HG03520 (cell line): ENCODE measurements at regions not wholly inside any gene's neighbourhood (a gene's known extent, or its start where the extent isn't known, plus 50 kb on each side); places are given as distances from the start of the nearest gene placed in this dataset.

Experiments used
- ATAC-seq: cut with Tn5 transposase; IDR thresholded peaks from one replicate; pipeline ENCODE4 v1.9.1; 2021; ENCODE audit warnings: mild to moderate bottlenecking, moderate library complexity; ENCODE audit not compliant: unreplicated experiment

GRCh38 chr13:74219566-74219965 is 85.4 kb upstream of the KLF12 start:
- no peak for ATAC-seq

DNA sequence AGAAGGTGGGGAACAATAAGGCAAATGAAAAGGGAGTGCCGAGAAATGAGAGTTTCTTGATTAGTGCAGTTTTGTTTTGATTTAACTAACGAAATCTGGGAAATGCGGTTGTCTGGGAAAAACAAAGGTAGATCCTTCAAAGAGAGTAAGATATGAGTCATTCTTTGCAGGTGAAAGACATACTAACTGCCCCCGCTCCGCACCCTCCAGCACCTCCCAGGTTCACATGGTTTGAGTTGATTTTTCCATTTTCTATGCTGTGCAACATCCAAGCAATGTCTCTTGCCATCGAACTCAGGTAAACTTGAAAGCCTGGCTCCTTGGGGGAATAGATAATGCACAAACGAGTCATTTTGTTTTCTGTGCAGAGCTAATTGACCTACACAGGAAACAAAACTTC is 84.1 kb upstream of the KLF12 start:
- no peak for ATAC-seq

- ATAC-seq, result no peak
Measured at GRCh38 chr13:74217811-74218210, 83.6 kb upstream of the KLF12 start.

DNA sequence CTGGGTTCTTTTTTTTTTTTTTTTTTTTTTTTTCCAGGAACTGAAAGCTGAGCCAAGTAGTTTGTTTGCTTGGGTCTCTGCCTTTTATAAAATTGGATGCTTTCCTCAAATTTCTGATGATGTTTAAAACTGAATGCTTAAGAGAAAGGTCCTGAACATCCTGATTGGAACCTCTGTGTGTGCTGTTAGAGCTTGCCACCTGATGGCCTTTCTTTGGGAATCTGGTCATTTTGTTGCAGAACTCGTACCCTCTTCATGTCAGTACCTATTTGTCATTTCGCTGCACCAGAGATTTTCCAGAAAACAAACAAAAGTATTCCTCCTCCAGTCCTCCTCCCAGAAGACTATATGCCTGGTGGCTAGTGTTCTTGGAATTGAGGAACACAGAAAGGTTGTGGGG is 81.2 kb upstream of the KLF12 start:
- ATAC-seq, result no peak

GRCh38 chr13:74214321-74214720 is 80.1 kb upstream of the KLF12 start:
- ATAC-seq, result no peak

- no peak for ATAC-seq
Measured at GRCh38 chr13:74210693-74211393, 76.6 kb upstream of the KLF12 start.

- ATAC-seq, result no peak
Measured at GRCh38 chr13:74206855-74207254, 72.7 kb upstream of the KLF12 start.

GRCh38 chr13:74206061-74206561 is 71.9 kb upstream of the KLF12 start:
- no peak for ATAC-seq

DNA sequence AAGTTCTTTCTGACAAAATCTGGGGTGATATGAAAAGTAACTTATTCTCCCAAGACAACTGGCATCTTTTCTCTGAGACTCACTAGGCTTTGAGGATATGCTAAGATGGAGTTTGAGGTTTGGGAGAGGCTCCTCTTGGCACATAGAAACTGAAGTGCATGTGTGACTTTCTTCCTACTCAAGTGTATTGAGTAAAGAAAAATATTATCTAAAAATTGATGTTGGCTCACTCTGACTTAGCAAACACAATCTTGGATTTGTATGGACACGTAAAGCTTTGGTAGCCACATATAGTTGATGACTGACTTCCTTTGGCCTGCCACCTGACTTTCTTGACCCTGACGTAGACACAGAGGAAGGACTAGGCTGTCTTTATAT is 71.1 kb upstream of the KLF12 start:
- ATAC-seq, result no peak

DNA sequence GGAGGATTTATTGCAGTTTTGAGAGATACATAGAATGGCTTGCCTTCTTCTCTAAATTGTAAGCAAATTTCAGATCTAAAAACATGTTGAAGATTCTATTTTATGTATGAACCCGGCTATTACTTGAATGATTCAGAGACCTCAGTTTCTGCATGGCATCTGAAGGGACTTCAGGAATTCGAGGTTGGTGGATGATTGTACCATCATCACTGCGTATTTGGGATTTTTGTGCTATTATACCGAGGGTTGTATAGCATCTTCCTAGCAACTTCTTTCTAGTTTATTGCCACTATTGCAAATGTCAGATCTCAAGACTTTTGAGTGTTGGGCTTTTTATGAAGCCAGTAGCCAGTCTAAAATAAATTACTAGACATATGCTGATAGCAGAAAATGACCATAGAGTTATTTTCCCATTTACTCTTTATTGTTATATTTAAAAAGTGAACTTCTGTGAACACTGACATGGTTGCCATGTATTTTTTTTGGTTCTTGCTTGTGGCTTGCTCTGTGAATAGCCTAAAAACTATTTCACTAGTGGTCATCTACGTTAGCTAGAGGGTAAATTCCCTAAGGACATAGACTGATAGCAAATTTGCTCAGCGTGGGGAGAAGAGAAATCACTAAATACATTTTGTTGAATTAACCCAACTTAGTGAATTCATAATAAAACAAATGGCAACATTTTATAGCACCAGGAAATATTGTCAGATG is 70.6 kb upstream of the KLF12 start:
- no peak for ATAC-seq

- ATAC-seq, result no peak
Measured at GRCh38 chr13:74203576-74203975, 69.4 kb upstream of the KLF12 start.

GRCh38 chr13:74202129-74202813 is 68.1 kb upstream of the KLF12 start:
- no peak for ATAC-seq

GRCh38 chr13:74201530-74201929 is 67.3 kb upstream of the KLF12 start:
- no peak for ATAC-seq

- ATAC-seq, result no peak
Measured at GRCh38 chr13:74200081-74200480, 65.9 kb upstream of the KLF12 start.

DNA sequence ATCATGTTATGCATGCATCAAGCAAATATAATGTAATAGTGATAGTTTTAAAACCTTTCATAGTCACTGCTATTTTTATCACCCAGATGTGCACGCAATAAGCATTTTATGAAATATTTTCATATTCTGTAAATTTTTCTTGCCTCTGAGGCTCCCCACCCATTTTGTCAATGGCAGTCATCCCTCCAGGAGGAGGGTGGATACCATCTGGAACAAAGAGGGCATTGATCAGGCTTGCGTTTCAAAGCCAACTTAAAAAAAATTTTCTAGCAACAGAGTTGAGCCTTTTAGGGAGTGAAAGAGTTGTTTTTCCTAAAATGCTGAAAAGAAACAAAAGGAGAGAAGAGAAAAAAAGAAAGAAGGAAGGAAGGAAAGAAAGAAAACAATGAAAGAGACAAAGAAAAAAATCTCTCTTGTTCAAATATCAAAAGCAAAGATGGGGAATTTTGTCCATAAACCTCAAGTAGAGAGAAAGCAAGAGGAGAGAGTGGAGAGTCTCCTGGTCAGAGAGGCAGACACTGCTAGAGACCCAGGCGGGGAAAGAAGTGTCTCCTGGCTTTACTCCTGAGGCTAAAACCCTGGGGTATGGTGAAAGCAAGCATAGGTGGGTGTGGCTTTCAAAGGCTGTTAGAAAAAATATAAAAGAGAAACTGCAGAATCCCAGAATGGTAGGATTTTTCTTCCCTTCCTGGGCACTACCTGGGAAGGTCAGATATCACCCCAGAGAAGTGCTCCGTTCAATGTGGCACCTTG is 63.6 kb upstream of the KLF12 start:
- ATAC-seq, result no peak

DNA sequence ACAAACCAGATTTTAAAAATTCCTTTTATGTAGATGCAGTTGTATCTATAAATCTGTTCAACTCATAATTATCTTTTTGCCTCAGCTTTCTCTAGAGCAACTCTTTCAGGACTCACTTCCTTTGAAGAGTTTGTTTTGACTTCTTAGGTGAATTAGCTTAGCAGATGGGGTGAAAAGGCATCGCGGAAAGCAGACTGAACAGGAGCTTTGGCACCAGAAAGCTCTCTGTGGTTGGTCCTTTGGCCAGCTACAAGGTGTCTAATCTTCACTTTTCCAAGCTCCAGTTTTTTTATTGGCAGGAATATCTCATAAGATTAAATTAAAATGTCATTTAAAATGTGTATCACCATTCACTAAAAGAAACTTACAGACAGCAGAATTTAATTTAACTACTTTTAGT is 60.6 kb upstream of the KLF12 start:
- ATAC-seq, result no peak

GRCh38 chr13:74193391-74193790 is 59.2 kb upstream of the KLF12 start:
- ATAC-seq, result no peak

GRCh38 chr13:74191410-74191809 is 57.2 kb upstream of the KLF12 start:
- no peak for ATAC-seq

- ATAC-seq, result no peak
Measured at GRCh38 chr13:74190999-74191398, 56.8 kb upstream of the KLF12 start.

DNA sequence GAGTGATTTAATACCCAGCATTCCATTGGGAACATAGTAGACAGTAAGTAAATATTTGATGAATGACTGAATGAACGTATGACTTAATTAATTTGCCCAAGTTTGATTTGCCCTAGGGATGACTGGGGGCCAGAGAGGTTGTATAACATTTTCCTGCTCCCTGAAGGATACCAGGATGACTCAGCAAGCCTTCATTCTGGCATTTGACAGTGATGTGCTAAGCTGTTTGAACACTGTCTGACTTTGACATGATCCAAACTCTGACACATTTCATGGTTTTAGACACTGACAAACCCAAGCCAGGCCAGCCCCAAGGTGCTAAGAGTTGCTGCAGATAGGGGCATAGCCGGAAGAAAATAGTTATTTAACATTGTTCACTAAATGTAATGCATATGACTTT is 53.4 kb upstream of the KLF12 start:
- no peak for ATAC-seq

- ATAC-seq, result no peak
Measured at GRCh38 chr13:74184283-74184682, 50.1 kb upstream of the KLF12 start.
